Heart left ventricle (tissue), 13 donors: ENCODE measurements at regions not wholly inside any gene's neighbourhood (a gene's known extent, or its start where the extent isn't known, plus 50 kb on each side); places are given as distances from the start of the nearest gene placed in this dataset.

Source experiments
- CTCF ChIP-seq, 12 donors: fragments of 200-600 bp; sonication (generic) in 4 of 12; IDR thresholded peaks; one replicate each; pipeline versions ENCODE4 v1.5.0 to v1.8.0; 2018 to 2022; ENCODE audit warnings: antibody characterized with exemption in 12 of 12, mild to moderate bottlenecking in 5 of 12
- POLR2A ChIP-seq, 2 donors: fragments of 450-650 bp; IDR thresholded peaks; one replicate each; pipeline ENCODE4 v1.6.1; 2017; ENCODE audit warnings: antibody characterized with exemption in 2 of 2, mild to moderate bottlenecking in 2 of 2, moderate library complexity in 2 of 2
- donor health status: ischemic (EF 13 %, LVEDD 7.1; RV severe dilation, severe dysfunction).
- donor health status: DM: no; HTN: yes; CAD: no.
- donor health status: DM: no; HTN: no; CAD: no.
- donor health status: ischemic (EF 25% LVEDD 6.9; RV normal size, moderate dysfunction).
- donor health status: ischemic (EF 25% LVEDD 5.7; RV mildly dilated, moderate dysfunction).
- donor health status: ischemic (EF 35%, LVEDD 5.7; RV mildly dilated, moderate dysfunction).
- donor health status: nonischemic (EF 11% LVEDD 7.7; RV severe dilation, severe dysfunction).
- donor health status: DM: yes; HTN: yes; CAD: no.
- donor health status: PGD.
- donor health status: ischemic (EF 29% LVEDD 5.4; RV normal size, mild dysfunction).
- donor health status: nonischemic (EF 23%, LVEDD 6.1; RV moderate dilation, normal function).

- TF ChIP-seq POLR2A (IDR thresholded peaks at IDR 0.05) (no peak), CTCF (IDR thresholded peaks at IDR 0.05) (peak in 1 of 12 donors; percentile 15)
Measured at GRCh38 chr4:14386196-14386595, 616.1 kb upstream of the CPEB2 start.
